Omental fat pad (tissue), 3 donors: ENCODE measurements at regions not wholly inside any gene's neighbourhood (a gene's known extent, or its start where the extent isn't known, plus 50 kb on each side); places are given as distances from the start of the nearest gene placed in this dataset.

Source experiments
- ATAC-seq: fragments of 150-250 bp; one replicate; pipeline ENCODE4 v1.9.1; 2016; ENCODE audit warnings: mild to moderate bottlenecking, moderate library complexity; ENCODE audit not compliant: low FRiP score
- DNase-seq: peaks from one replicate; pipeline ENCODE4 v3.0.0-alpha.2; 2019; ENCODE audit warnings: low spot score
- CTCF ChIP-seq, 3 donors: fragments of 450-650 bp; IDR thresholded peaks; one replicate each; pipeline ENCODE4 v1.5.1; 2016 to 2017; ENCODE audit warnings: antibody characterized with exemption in 3 of 3, mild to moderate bottlenecking in 3 of 3, moderate library complexity in 2 of 3

- DNase-seq = no peak
- ATAC-seq = no peak
These were observed 50.3 kb upstream of the EPB41L1 start for GRCh38 chr20:36104244-36104643.

More at GRCh38 chr20:36104244-36104643, 50.3 kb upstream of the EPB41L1 start:
- no peak for TF ChIP-seq CTCF (IDR thresholded peaks at IDR 0.05)
